Activated CD4-positive, alpha-beta T cell treated with anti-CD3 and anti-CD28 coated beads for 36 hours (primary cell): ENCODE measurements at regions not wholly inside any gene's neighbourhood (a gene's known extent, or its start where the extent isn't known, plus 50 kb on each side); places are given as distances from the start of the nearest gene placed in this dataset.

Experiments used
- ATAC-seq: fragments of 200-7000 bp; cut with Tn5 transposase; one replicate; pipeline ENCODE4 v1.10.0; 2021; ENCODE audit warnings: mild to moderate bottlenecking, moderate library complexity
- CTCF ChIA-PET: fragments of 350-600 bp; sonication (Branson Sonifier 250); formaldehyde crosslinking; loops from one replicate; lab custom pipeline; 2021; ENCODE audit warnings: antibody characterized with exemption; lab: Charles Lee
- POLR2A ChIA-PET: fragments of 350-600 bp; sonication (Branson Sonifier 250); formaldehyde crosslinking; loops from one replicate; lab custom pipeline; 2021; ENCODE audit warnings: antibody characterized with exemption, inconsistent platforms; lab: Charles Lee
- DNase-seq: peaks from one replicate; pipeline ENCODE4 v3.0.0-alpha.2; 2020
- H3K27ac Mint-ChIP-seq: one replicate; pipeline ENCODE4 v1.8.0; 2021; ENCODE audit warnings: mixed read lengths
- H3K27me3 Mint-ChIP-seq: one replicate; pipeline ENCODE4 v1.8.0; 2021; ENCODE audit warnings: mixed read lengths
- H3K36me3 Mint-ChIP-seq: one replicate; pipeline ENCODE4 v1.8.0; 2021; ENCODE audit warnings: low read depth, mixed read lengths
- H3K4me1 Mint-ChIP-seq: one replicate; pipeline ENCODE4 v1.8.0; 2021; ENCODE audit warnings: mixed read lengths
- H3K4me3 Mint-ChIP-seq: one replicate; pipeline ENCODE4 v1.8.0; 2021; ENCODE audit warnings: mild to moderate bottlenecking, moderate library complexity, mixed read lengths
- H3K9me3 Mint-ChIP-seq: one replicate; pipeline ENCODE4 v1.8.0; 2021; ENCODE audit warnings: low read depth, mixed read lengths
- intact Hi-C, 2 experiments: fragments of 100-400 bp; cut with DNase I in 1 of 2; cut with micrococcal nuclease in 1 of 2; formaldehyde crosslinking; loops; one replicate each; pipeline versions ENCODE4 v1.14.2 to v1.15.1; 2022 to 2024; cut with DNase I, micrococcal nuclease

DNA sequence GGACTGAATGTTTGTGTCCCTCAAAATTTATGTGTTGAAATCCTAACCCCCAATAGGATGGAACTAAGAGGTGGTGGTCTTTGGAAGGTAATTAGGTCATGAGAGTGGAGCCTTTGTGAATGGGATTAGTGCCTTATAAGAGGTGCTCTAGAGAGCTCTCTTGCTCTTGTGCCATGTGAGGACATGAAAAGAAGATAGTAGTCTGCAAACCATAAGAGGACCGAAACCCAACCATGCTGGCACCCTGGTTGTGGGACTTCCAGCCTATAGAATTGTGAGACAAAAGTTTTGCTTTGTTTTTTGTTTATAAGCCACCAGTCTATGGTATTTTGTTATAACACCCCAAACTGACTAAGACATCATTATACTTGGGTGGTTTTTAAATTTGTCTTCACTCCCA is 417.1 kb downstream of the ANKRD50 start:
- Mint-ChIP-seq H3K9me3 (no peaks in the 10 kb centered on the region), H3K4me3 (no peak overlapping the region), H3K4me1 (no peaks in the 10 kb centered on the region), H3K27me3 (peaks cover 6% of the 10 kb centered on the region), H3K36me3 (no peaks in the 10 kb centered on the region), H3K27ac (no peak overlapping the region)
- no peak for ATAC-seq
- ChIA-PET CTCF (no interaction called here), POLR2A (no interaction called here)
- intact Hi-C loops = no loop called here
- no peak for DNase-seq

DNA sequence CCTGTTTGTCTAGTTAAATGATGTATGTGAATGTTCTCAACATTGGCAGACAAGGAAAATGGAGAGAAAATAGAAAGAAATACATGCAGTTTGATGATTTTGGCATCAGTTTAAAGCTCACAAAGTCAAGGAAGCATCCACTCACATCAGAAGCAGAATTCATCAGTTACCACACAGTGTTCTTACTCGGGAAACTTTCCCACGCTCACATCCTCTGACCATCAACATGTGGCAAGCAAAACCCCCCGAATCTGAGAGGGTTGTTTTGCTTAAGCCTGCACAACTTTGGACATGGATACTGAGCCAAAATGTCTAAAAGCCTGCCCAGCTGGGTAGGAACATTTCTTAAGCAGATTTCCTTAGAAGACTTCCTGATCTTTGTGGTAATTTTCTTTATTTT is 407.6 kb downstream of the ANKRD50 start:
- CTCF ChIA-PET = no interaction called here
- no peak overlapping the region for H3K27ac Mint-ChIP-seq
- POLR2A ChIA-PET = no interaction called here
- no peak for DNase-seq
- no peaks in the 10 kb centered on the region for H3K4me1 Mint-ChIP-seq
- ATAC-seq = no peak
- no peaks in the 10 kb centered on the region for H3K36me3 Mint-ChIP-seq
- H3K4me3 Mint-ChIP-seq = no peak overlapping the region
- H3K9me3 Mint-ChIP-seq = no peaks in the 10 kb centered on the region
- no peaks in the 10 kb centered on the region for H3K27me3 Mint-ChIP-seq
- intact Hi-C loops = no loop called here

DNA sequence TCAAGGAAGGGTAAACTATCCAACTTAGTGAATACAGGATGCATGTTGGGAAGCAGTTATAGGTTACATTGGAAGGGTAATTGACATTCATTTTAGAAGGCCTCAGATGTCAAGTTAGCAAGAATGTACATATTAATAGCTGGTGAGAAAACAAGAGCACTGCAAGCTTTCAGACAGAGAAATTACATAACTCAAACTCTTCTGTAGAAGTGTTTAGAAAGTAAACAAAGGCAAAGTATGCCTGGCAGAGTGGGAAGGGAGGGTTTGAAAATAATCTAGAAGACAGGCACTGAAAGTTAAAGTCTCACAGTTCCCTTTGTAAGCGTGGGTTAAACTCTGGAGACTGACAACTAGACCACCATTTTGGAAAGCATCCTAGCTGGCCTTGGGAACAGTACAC is 406.2 kb downstream of the ANKRD50 start:
- ChIA-PET CTCF (no interaction called here), POLR2A (no interaction called here)
- no peak for ATAC-seq
- H3K27me3 Mint-ChIP-seq = no peaks in the 10 kb centered on the region
- no peaks in the 10 kb centered on the region for H3K4me1 Mint-ChIP-seq
- no peaks in the 10 kb centered on the region for H3K9me3 Mint-ChIP-seq
- H3K4me3 Mint-ChIP-seq = no peak overlapping the region
- intact Hi-C loops = no loop called here
- DNase-seq = no peak
- no peaks in the 10 kb centered on the region for H3K36me3 Mint-ChIP-seq
- H3K27ac Mint-ChIP-seq = no peak overlapping the region

DNA sequence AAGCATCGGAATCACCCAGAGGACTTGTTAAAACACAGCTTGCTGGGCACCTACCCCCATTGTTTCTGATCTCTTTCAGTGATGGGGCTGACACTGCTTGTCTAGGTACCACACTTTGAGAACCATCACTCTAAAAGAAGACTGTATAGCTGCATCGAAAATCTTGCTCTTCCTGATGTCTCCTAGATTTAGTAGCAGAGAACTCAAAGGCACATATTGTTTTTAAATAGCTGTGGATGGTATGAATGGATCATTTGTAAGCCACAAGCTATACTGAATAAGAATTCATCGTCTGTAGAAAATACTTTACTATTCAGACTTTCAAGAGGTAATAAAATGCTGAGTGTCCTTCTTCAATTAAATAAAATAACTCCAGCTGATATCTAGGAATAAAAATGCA is 405.4 kb downstream of the ANKRD50 start:
- H3K36me3 Mint-ChIP-seq = no peaks in the 10 kb centered on the region

DNA sequence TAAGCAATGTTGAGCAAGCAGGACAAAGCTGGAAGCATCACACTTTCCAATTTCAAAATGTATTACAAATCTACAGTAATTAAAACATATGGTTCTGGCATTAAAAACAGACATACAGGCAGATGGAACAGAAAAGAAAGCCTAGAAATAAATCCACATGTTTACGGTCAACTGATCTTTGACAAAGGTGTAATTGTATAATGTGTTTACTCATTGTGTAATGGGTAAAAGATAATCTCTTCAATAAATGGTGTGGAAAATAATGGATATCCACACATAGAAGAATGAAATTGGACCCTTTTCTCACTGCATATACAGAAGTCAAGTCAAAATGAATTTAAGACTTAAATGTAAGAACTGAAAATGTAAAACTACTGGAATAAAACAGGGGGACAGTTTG is 394.2 kb downstream of the ANKRD50 start:
- H3K9me3 Mint-ChIP-seq = no peaks in the 10 kb centered on the region
- no peak for DNase-seq
- H3K27me3 Mint-ChIP-seq = peaks cover 2% of the 10 kb centered on the region
- CTCF ChIA-PET = no interaction called here
- intact Hi-C loops = no loop called here
- ATAC-seq = no peak
- H3K4me3 Mint-ChIP-seq = no peak overlapping the region
- POLR2A ChIA-PET = no interaction called here
- no peaks in the 10 kb centered on the region for H3K4me1 Mint-ChIP-seq
- no peak overlapping the region for H3K27ac Mint-ChIP-seq
- H3K36me3 Mint-ChIP-seq = no peaks in the 10 kb centered on the region

More for the DNA sequence above, 405.4 kb downstream of the ANKRD50 start:
- Mint-ChIP-seq H3K4me1 (no peaks in the 10 kb centered on the region), H3K27ac (no peak overlapping the region), H3K4me3 (no peak overlapping the region), H3K9me3 (no peaks in the 10 kb centered on the region), H3K27me3 (no peaks in the 10 kb centered on the region)
- POLR2A ChIA-PET = no interaction called here
- DNase-seq = no peak
- intact Hi-C loops = no loop called here
- no peak for ATAC-seq
- CTCF ChIA-PET = no interaction called here

DNA sequence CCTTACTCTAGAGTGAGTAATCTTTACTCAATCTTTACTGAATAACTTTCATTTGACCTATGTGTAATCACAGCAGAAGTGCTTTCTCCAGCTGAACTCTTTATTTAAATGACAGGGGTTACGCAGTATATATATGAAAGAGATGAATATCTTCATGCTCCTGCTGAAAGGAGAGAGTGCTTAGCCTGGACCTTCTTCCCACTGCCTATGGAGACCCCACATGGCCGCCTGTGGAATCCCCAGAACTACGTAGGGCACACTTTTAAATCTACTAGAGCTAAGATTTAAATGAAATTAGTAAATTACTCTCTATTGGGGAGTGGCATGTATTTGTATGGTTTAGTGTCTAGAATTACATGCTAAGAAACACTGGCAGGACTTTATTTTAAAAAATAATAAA is 391.2 kb downstream of the ANKRD50 start:
- POLR2A ChIA-PET = no interaction called here
- Mint-ChIP-seq H3K36me3 (no peaks in the 10 kb centered on the region), H3K9me3 (no peaks in the 10 kb centered on the region), H3K27me3 (peaks cover 2% of the 10 kb centered on the region), H3K4me1 (no peaks in the 10 kb centered on the region), H3K27ac (no peak overlapping the region), H3K4me3 (no peak overlapping the region)
- ATAC-seq (no peak), DNase-seq (no peak)
- CTCF ChIA-PET = interaction anchor here (0.6 to 2.3 kb wide), 4 partner anchors 22 to 1564 kb away, joined by 3 to 8 read pairs (median 3); no protein-coding TSS in a partner anchor
- intact Hi-C loops = loop anchor here (2.0 to 10.0 kb wide), 3 partner anchors 931 to 1567 kb away; no protein-coding TSS in a partner anchor

DNA sequence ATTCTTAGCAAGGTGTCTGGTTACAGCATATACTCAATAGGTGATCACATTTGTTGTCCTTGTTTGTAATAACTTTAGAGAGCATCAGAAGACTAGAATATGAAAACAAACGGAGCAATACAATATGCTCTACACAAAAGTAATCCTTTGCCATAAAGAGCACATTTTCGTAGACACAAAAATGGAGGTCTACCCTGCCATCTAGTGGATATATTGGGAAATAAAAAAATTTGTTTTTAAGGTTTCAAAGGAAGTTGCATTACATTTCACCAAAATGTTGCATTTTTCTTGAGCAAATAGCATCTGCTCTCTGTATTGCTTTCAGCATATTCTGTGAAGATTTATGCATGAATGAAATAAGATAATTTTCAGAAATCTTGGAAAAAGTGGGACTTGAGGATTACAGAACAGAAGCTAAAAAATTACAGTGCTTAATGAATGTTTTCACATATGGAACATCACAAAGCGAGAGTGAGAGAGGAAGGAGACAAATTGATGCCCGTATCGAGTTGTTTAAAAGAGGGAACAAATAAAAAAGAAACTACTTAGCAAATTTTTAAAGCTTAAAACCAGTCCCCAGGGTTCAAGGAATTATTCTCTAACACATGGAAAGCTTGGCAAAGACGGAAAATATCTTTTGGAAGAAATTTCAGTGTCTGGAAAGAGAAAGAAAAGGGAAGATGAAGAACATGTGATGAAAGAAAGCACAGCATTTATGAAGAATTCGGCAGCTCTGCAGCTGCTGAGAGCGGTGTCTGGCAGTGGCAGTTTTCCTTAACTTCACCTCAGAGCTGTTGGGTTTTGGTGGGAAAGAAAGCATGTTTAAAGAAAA is 390.1 kb downstream of the ANKRD50 start:
- no peak overlapping the region for H3K4me3 Mint-ChIP-seq
- ATAC-seq (no peak), DNase-seq (no peak)
- no peak overlapping the region for H3K27ac Mint-ChIP-seq
- no peaks in the 10 kb centered on the region for H3K36me3 Mint-ChIP-seq
- peaks cover 3% of the 10 kb centered on the region for H3K27me3 Mint-ChIP-seq
- no peaks in the 10 kb centered on the region for H3K9me3 Mint-ChIP-seq
- no peaks in the 10 kb centered on the region for H3K4me1 Mint-ChIP-seq
- intact Hi-C loops = loop anchor here (1.0 to 10.0 kb wide), 5 partner anchors 549 to 1568 kb away; no protein-coding TSS in a partner anchor
- POLR2A ChIA-PET = no interaction called here
- CTCF ChIA-PET = interaction anchor here (0.7 to 2.3 kb wide), 8 partner anchors 8 to 1220 kb away, joined by 3 to 14 read pairs (median 4); no protein-coding TSS in a partner anchor

DNA sequence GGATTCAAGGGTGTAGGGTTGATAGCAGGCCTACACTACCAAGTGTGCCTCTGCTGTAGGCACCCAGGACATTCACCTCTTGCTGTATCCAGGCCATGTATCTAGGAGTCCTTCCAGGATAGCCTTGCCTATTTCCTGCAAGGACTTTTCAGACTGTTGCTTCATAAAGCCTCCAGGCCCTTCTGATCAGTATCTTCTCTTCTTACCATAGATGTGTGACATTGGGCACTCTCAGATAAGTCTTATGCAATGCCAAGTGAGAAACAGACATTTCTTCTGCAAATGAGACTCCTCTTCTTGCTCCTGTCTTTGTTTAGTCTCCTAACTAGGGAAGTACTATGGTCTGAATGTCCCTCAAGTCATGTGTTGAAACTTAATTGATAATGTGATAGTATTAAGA is 386.8 kb downstream of the ANKRD50 start:
- no peak for DNase-seq
- no peaks in the 10 kb centered on the region for H3K36me3 Mint-ChIP-seq
- ATAC-seq = no peak
- ChIA-PET POLR2A (no interaction called here), CTCF (no interaction called here)
- H3K9me3 Mint-ChIP-seq = no peaks in the 10 kb centered on the region
- H3K4me1 Mint-ChIP-seq = no peaks in the 10 kb centered on the region
- no peak overlapping the region for H3K27ac Mint-ChIP-seq
- intact Hi-C loops = loop anchor here in 1 of 2 experiments (10.0 kb wide), 1 partner anchor 1571 kb away; no protein-coding TSS in a partner anchor
- H3K4me3 Mint-ChIP-seq = no peak overlapping the region
- H3K27me3 Mint-ChIP-seq = peaks cover 3% of the 10 kb centered on the region

DNA sequence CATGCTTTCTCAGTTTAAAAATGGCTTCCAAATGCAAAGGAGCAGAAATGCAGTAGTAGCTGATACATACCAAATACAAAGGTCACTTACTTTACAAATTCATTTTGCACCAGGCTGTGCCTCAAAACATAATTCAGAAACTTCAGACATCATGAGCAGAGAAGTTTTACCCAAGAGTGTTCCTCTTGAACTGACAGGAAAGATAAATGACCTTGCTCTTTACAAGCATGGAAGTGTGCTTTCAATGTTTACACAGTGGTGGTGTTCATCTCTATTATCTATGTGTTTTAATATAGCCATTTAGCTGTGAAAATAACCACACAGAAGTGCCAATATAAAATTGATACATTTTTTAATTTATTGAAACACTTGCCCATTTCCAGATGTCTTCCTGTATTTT is 383.4 kb downstream of the ANKRD50 start:
- H3K4me3 Mint-ChIP-seq = no peak overlapping the region
- H3K27ac Mint-ChIP-seq = no peak overlapping the region
- no peaks in the 10 kb centered on the region for H3K4me1 Mint-ChIP-seq
- DNase-seq (no peak), ATAC-seq (no peak)
- ChIA-PET POLR2A (interaction anchor here (0.6 kb wide), 1 partner anchor 126 kb away, joined by 3 read pairs; no protein-coding TSS in a partner anchor), CTCF (no interaction called here)
- no peaks in the 10 kb centered on the region for H3K9me3 Mint-ChIP-seq
- no peaks in the 10 kb centered on the region for H3K36me3 Mint-ChIP-seq
- H3K27me3 Mint-ChIP-seq = peaks cover 2% of the 10 kb centered on the region
- intact Hi-C loops = loop anchor here in 1 of 2 experiments (10.0 kb wide), 1 partner anchor 1574 kb away; no protein-coding TSS in a partner anchor

DNA sequence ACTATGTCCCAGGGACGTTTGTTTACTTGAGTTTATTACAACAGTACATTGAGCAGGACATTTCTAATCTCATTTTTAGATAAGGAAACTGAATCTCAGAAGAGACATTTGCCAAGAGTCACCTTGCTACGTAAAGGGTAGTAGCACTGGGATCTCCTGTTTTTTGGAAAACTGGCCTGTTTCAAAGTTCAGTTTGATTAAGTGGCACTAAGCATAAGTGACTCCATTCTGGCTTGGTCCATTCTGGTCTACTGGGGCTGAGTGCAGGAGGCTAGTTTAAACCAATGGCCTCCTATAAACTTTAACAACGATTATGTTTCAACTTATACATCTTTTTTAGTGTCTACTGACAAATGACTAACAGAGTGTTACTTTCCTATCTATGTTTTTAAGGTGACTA is 382.5 kb downstream of the ANKRD50 start:
- ATAC-seq (no peak), DNase-seq (no peak)
- Mint-ChIP-seq H3K4me3 (no peak overlapping the region), H3K36me3 (no peaks in the 10 kb centered on the region), H3K4me1 (no peaks in the 10 kb centered on the region), H3K27ac (no peak overlapping the region), H3K9me3 (no peaks in the 10 kb centered on the region), H3K27me3 (peaks cover 2% of the 10 kb centered on the region)
- intact Hi-C loops = no loop called here
- CTCF ChIA-PET = no interaction called here
- POLR2A ChIA-PET = no interaction called here

DNA sequence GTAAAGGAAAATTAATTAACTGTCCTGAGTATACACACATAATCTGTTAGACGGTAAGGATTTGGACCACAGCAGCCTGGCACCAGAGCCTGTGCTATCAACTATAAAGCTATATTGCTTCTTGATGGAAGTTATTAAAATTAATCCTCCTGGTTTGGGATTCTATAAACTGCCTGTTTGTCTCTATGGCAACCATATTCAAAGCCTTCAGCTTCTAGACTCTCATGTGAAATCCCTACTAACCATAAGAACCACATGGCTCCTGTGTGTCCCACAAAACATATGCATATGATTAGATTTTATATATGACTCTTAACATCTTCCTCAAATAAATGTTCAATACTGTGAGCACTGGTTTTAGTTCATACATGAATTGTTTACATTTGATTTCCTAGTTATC is 380.8 kb downstream of the ANKRD50 start:
- ChIA-PET POLR2A (no interaction called here), CTCF (no interaction called here)
- Mint-ChIP-seq H3K27me3 (peaks cover 2% of the 10 kb centered on the region), H3K4me3 (no peak overlapping the region), H3K36me3 (no peaks in the 10 kb centered on the region), H3K4me1 (no peaks in the 10 kb centered on the region), H3K27ac (no peak overlapping the region), H3K9me3 (no peaks in the 10 kb centered on the region)
- intact Hi-C loops = no loop called here
- no peak for DNase-seq
- no peak for ATAC-seq

DNA sequence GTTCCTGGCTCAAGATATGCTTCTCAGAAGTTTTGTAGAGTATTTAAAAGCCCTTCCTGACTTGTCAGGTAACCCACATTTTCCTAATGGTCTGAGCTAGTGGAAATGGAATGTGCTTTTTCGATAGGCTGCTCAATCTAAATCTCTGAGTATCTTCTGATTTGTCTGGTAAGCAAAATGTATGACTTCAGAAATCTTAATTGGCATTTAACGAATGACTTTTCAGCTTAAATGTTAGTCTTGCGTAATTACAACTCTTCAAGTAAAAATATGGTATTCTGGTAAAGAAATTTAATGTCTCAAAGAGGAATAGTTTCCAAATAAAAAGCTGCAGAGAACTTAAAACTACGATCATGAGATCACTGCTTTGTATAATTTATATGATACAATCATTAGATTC is 379.1 kb downstream of the ANKRD50 start:
- Mint-ChIP-seq H3K36me3 (no peaks in the 10 kb centered on the region), H3K9me3 (no peaks in the 10 kb centered on the region), H3K4me3 (no peak overlapping the region), H3K27ac (no peak overlapping the region), H3K27me3 (no peaks in the 10 kb centered on the region), H3K4me1 (no peaks in the 10 kb centered on the region)
- ChIA-PET POLR2A (no interaction called here), CTCF (interaction anchor here (1.1 to 3.1 kb wide), 3 partner anchors 9 to 950 kb away, joined by 3 to 19 read pairs (median 4); no protein-coding TSS in a partner anchor)
- intact Hi-C loops = no loop called here
- ATAC-seq (no peak), DNase-seq (no peak)
